AG08395 (cell line): ENCODE measurements at regions not wholly inside any gene's neighbourhood (a gene's known extent, or its start where the extent isn't known, plus 50 kb on each side); places are given as distances from the start of the nearest gene placed in this dataset.

Experiments used
- DNase-seq: peaks from one replicate; pipeline ENCODE4 v3.0.0; 2012; ENCODE audit warnings: mixed read lengths, low spot score

- no peak for DNase-seq
Measured at GRCh38 chr11:27191639-27192038, 151.0 kb downstream of the BBOX1 start.

- DNase-seq = no peak
Measured at GRCh38 chr11:27188696-27189095, 148.1 kb downstream of the BBOX1 start.

- no peak for DNase-seq
Measured at GRCh38 chr11:27187848-27188621, 147.4 kb downstream of the BBOX1 start.

GRCh38 chr11:27187075-27187847 lies 146.6 kb downstream of the BBOX1 start:
- no peak for DNase-seq

GRCh38 chr11:27186580-27186979 lies 146.0 kb downstream of the BBOX1 start:
- no peak for DNase-seq

- no peak for DNase-seq
Measured at GRCh38 chr11:27184458-27185312, 144.1 kb downstream of the BBOX1 start.

- peak; percentile 68 for DNase-seq
Measured at GRCh38 chr11:27183672-27184457, 143.2 kb downstream of the BBOX1 start.

- DNase-seq = peak; percentile 21
Measured at GRCh38 chr11:27179334-27179733, 138.7 kb downstream of the BBOX1 start.

- no peak for DNase-seq
Measured at GRCh38 chr11:27178859-27179258, 138.2 kb downstream of the BBOX1 start.
